ENCODE measurements at regions not wholly inside any gene's neighbourhood (a gene's known extent, or its start where the extent isn't known, plus 50 kb on each side); places are given as distances from the start of the nearest gene placed in this dataset.
"Not testable (repeated sequence)": the region's sequence is repeated elsewhere in the genome, so short reads cannot be mapped to it uniquely, and the experiment has no call there.

- TF ChIP-seq, protein P1, sequence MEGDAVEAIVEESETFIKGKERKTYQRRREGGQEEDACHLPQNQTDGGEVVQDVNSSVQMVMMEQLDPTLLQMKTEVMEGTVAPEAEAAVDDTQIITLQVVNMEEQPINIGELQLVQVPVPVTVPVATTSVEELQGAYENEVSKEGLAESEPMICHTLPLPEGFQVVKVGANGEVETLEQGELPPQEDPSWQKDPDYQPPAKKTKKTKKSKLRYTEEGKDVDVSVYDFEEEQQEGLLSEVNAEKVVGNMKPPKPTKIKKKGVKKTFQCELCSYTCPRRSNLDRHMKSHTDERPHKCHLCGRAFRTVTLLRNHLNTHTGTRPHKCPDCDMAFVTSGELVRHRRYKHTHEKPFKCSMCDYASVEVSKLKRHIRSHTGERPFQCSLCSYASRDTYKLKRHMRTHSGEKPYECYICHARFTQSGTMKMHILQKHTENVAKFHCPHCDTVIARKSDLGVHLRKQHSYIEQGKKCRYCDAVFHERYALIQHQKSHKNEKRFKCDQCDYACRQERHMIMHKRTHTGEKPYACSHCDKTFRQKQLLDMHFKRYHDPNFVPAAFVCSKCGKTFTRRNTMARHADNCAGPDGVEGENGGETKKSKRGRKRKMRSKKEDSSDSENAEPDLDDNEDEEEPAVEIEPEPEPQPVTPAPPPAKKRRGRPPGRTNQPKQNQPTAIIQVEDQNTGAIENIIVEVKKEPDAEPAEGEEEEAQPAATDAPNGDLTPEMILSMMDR (IDR thresholded peaks at IDR 0.05) = not testable (repeated sequence)
- TF ChIP-seq POLR2A (IDR thresholded peaks at IDR 0.05; ENCODE audit: low read depth); EP300 (IDR thresholded peaks at IDR 0.05); POLR2AphosphoS5 (IDR thresholded peaks at IDR 0.05): not testable (repeated sequence)
Observed at GRCh38 chr15:20302141-20303069, 239.2 kb downstream of the GOLGA6L6 start.
